ENCODE measurements at regions not wholly inside any gene's neighbourhood (a gene's known extent, or its start where the extent isn't known, plus 50 kb on each side); places are given as distances from the start of the nearest gene placed in this dataset.

DNA sequence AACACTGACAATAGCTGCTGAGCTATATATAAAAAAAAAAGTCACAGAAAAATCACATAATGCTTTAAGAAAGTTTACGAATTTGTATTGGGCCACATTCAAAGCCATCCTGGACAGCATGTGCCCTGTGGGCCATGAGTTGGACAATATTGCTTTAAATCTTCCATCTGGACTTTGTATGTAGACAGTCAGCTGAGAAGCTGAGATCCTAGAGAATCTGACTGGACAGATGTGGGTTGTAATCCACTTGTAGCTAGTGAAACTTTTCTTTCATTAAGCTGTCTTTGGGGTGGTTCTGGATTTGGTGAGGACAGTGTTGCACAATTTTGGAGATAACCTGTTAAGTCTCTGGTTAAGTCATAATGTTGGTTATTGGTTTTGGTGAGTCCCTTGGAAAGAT is 824.5 kb downstream of the CCSER2 start:
- TF ChIP-seq, protein P1, sequence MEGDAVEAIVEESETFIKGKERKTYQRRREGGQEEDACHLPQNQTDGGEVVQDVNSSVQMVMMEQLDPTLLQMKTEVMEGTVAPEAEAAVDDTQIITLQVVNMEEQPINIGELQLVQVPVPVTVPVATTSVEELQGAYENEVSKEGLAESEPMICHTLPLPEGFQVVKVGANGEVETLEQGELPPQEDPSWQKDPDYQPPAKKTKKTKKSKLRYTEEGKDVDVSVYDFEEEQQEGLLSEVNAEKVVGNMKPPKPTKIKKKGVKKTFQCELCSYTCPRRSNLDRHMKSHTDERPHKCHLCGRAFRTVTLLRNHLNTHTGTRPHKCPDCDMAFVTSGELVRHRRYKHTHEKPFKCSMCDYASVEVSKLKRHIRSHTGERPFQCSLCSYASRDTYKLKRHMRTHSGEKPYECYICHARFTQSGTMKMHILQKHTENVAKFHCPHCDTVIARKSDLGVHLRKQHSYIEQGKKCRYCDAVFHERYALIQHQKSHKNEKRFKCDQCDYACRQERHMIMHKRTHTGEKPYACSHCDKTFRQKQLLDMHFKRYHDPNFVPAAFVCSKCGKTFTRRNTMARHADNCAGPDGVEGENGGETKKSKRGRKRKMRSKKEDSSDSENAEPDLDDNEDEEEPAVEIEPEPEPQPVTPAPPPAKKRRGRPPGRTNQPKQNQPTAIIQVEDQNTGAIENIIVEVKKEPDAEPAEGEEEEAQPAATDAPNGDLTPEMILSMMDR (IDR thresholded peaks at IDR 0.05) = no peak

DNA sequence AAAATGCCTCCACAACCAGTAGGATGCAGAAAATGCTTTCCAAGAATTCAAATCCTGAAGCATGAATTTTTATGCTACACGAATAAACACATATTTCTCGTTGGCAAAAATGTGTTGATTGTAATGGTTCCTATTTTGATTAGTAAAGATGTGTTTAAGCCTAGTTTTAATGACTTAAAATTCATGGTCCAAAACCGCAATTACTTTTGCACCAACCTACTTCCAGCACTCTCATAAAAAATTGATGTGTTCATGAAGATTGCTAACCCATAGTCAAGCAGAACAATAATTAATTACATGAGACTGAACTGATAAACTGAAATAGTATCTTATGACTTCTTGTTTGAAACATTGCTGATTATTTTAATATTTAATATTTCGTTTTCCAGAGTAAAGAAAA is 828.8 kb downstream of the CCSER2 start:
- TF ChIP-seq, protein P1 (IDR thresholded peaks at IDR 0.05) = no peak

DNA sequence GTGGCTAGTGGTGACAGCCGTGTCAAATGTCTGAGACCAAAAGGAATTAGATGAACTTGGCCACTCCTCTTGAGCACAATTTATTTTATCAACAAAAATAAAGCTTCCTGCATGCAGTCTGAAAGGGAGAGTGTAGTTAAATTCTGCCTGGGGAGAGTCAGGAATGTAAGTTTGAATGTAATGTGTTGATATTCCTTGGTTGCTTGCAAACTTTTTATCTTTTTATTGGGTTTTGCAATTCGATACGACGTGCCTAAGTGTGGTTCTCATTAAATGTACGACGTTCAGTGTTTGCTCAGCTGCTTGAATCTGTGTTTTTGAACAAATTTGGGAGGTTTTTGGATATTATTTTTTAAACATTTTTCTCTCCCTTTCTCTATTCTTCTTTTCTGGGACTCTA is 839.9 kb downstream of the CCSER2 start:
- TF ChIP-seq, protein P1 (IDR thresholded peaks at IDR 0.05) = no peak

DNA sequence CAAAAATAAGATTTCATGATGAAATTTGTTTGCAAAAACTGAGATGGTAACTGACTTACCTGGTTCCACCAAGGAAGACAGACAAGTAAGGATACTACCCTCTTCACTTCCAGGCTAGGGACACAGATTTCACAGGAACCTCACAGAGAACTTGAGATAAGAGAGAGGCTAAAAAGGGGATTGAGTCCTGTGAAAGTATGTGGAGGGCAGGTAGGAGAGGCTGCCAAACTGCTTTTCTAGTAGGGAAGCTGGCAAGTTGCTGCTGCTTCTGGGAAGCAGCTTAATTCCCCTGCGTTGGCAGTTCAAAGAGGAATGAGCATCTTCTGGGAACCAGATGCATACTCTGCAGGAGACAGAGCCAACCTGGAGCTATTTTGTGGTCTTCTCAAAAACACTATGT is 841.6 kb downstream of the CCSER2 start:
- TF ChIP-seq, protein P1 (IDR thresholded peaks at IDR 0.05) = no peak

DNA sequence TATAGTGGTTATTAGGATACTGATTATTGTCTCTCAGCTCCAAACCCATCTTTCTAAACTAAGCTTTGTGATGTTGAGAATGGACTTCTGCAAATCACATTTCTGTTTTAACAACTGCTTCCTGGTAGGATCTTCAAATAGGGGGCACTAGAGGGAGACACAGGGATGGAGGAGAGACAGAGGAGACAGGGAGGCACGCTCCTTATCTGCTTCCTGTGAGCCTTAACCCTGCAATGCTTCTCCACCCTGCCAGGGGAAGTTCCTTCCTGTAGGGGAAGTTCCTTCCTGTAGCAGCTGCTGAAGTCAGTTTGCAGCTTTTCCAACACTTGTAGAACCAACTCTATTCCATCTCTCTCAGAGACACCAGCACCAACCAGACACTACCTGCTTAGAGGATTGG is 847.2 kb downstream of the CCSER2 start:
- TF ChIP-seq, protein P1 (IDR thresholded peaks at IDR 0.05) = no peak

DNA sequence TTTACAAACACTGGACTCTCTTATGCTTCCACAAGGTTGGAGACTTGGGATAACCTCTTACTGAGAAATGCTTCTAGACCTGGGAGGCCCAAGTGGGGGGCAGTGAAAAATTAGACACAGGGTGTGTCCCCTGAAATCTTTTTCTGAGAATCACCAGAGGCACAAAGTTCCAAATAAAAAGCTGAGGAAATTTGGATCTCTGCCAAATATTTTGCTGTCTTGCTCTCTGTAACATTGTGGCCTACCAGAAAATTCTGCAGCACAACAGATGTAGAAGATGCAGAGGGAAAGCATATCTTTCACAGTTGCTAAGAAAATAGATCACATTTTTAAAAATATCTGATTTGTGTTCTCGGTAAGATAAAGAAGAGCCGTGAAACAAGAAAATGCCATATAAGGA is 849.4 kb downstream of the CCSER2 start:
- TF ChIP-seq, protein P1 (IDR thresholded peaks at IDR 0.05) = no peak

DNA sequence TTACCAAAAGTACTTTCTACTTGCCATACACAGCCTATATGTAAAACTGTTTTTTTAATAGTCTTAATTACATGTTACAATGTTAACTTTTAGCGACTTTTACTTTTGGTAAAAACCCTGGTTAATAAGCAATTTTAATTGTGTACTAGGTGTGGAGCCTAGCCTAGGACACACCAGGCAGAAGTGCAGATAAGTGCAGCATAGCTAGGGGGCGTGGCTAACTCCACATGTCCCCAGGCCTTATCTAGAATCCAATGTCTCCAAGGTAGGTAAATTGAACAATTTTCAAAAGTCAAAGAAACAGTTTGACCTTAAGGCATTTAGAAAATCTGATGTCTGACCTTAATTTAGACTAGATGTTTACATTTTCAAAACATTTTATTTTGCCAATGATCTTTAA is 858.7 kb downstream of the CCSER2 start:
- TF ChIP-seq, protein P1 (IDR thresholded peaks at IDR 0.05) = no peak

DNA sequence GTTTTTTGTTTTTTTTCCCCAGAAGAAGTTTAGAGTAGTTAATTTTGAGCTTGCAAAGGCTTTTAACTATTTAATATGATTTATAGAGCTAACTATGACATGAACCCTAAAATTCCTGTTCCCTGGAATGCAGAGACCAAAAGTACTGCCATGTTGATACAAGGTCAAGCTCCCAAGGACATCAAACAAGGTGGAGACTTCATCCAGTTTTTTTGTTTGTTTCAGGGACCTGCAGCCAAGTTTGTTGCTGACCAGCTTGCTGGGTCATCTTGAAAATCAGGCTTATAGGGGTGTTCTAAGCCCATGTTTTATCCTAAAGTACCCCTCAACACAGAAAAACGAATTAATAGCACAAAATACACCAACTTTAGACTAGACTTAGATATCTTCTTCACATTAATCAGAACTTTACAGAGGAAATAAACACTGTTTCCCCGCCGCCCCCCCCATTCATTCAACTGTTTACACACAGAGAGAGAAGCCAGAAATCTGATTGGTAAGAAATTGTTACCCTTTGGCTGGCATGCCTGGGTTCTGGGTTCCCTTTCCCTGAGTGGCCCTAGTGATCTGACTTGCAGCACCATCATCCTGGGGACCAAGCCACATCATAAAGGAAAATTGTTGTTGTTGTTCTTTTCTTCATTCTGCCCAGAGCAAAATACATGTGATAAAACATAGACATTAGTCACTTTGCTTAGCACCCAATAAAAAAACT is 860.5 kb downstream of the CCSER2 start:
- TF ChIP-seq, protein P1 (IDR thresholded peaks at IDR 0.05) = no peak

Data from LNCAP (cell line).